ENCODE measurements at regions not wholly inside any gene's neighbourhood (a gene's known extent, or its start where the extent isn't known, plus 50 kb on each side); places are given as distances from the start of the nearest gene placed in this dataset.

GRCh38 chr6:22682979-22683378 lies 113.6 kb downstream of the HDGFL1 start:
- no peak overlapping the region for H3K4me3 ChIP-seq (ENCODE audit: low read depth, low read length)
- DNase-seq (ENCODE audit: low read depth), result no peak
- no peak for TF ChIP-seq CTCF (IDR thresholded peaks at IDR 0.05; ENCODE audit: insufficient read depth, low read depth, low read length)

GRCh38 chr6:22690446-22690845 lies 121.1 kb downstream of the HDGFL1 start:
- H3K4me3 ChIP-seq (ENCODE audit: low read depth, low read length), result no peak overlapping the region
- no peak for TF ChIP-seq CTCF (IDR thresholded peaks at IDR 0.05; ENCODE audit: insufficient read depth, low read depth, low read length)
- DNase-seq (ENCODE audit: low read depth), result no peak

- no peak overlapping the region for H3K4me3 ChIP-seq (ENCODE audit: low read depth, low read length)
- no peak for TF ChIP-seq CTCF (IDR thresholded peaks at IDR 0.05; ENCODE audit: insufficient read depth, low read depth, low read length)
- DNase-seq (ENCODE audit: low read depth), result no peak
Measured at GRCh38 chr6:22694092-22694724, 124.8 kb downstream of the HDGFL1 start.

DNA sequence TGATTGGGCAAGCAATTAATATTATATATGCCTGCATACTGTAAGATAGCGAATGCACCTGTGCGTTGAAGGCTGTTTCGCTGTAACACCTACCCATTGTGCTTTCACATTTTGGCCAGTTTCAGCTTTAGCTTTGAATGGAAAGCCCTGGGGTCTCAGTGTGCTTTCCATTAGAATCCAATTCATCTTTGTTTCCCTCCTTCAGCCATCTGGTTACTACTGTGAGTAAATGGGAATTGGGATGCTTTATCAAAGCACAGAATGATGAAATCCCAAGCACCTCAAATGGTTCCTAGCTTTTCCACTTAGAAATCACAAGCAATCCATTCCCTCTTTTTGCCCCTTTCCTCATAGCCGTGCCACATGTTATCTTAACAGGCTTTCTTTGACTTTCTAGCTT lies 127.1 kb downstream of the HDGFL1 start:
- no peak overlapping the region for H3K4me3 ChIP-seq (ENCODE audit: low read depth, low read length)
- no peak for TF ChIP-seq CTCF (IDR thresholded peaks at IDR 0.05; ENCODE audit: insufficient read depth, low read depth, low read length)
- DNase-seq (ENCODE audit: low read depth), result no peak

DNA sequence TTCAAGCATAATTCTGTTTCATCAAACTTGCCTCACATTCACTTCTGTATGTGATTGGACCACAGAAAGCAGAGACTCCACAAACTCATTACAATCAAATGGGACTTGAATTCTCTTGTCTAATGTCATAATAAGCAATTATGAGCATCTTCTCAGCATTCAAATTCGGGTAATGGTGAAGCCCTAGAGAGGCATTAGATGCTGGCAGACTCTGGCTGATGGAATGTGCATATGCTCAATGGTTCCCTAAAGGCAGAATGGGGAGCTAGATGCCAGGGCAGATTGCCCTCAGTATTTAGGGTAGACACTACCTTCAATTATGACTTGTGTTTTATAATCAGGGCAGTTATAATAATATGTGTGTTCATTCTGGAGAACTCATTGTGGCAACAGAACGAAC lies 127.9 kb downstream of the HDGFL1 start:
- H3K4me3 ChIP-seq (ENCODE audit: low read depth, low read length), result no peak overlapping the region
- no peak for TF ChIP-seq CTCF (IDR thresholded peaks at IDR 0.05; ENCODE audit: insufficient read depth, low read depth, low read length)
- no peak for DNase-seq (ENCODE audit: low read depth)

DNA sequence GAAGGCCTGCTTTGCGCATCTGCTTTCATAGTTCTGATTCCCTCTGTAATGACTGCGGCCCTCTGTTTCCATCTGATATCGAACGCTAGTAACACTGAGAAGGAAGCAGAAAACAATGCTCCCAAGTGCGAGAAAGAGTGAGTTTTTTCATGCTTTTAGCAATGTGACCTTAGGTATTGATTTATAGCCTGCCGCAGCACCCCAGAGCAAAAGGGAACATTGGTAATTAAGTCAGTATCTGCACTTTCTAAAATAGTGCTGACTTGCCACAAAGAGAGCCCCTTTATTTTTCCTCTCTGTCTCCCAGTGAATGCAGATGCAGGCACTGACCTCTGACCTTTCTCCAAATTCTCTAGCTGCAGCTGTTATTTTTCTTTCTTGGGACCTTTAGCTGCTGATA lies 129.8 kb downstream of the HDGFL1 start:
- H3K4me3 ChIP-seq (ENCODE audit: low read depth, low read length), result no peak overlapping the region
- TF ChIP-seq CTCF (IDR thresholded peaks at IDR 0.05; ENCODE audit: insufficient read depth, low read depth, low read length), result no peak
- DNase-seq (ENCODE audit: low read depth), result no peak

DNA sequence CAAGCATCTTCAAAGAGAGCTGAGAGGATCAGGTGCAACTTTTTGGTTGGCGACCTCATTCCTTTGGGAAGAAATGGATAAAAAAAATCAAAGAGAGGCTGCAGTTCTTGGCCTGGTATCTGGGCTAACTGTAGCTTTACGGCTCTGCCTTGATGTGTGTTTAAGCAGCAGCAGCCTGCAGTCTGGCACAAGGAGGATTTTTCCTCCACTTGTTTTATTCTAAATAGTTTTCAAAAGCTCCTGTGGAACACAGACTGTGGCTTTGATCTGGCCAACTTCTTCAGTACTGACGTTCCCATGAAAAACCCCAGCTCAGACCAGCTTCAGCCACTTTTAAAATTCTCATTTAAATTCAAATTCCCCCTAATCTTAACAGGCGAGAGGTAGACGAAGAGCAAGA lies 137.3 kb downstream of the HDGFL1 start:
- DNase-seq (ENCODE audit: low read depth), result no peak

More for the DNA sequence above, 137.3 kb downstream of the HDGFL1 start:
- H3K4me3 ChIP-seq (ENCODE audit: low read depth, low read length), result no peak overlapping the region
- TF ChIP-seq CTCF (IDR thresholded peaks at IDR 0.05; ENCODE audit: insufficient read depth, low read depth, low read length), result no peak

Measured in fibroblast of villous mesenchyme (primary cell).